ENCODE measurements at regions not wholly inside any gene's neighbourhood (a gene's known extent, or its start where the extent isn't known, plus 50 kb on each side); places are given as distances from the start of the nearest gene placed in this dataset.

GRCh38 chr6:15781890-15782289 is 119.1 kb upstream of the DTNBP1 start:
- no peaks in the 10 kb centered on the region for H3K36me3 ChIP-seq (ENCODE audit: control insufficient read depth in 1 of 2, insufficient read depth in 2 of 2, low read length in 2 of 2)
- H3K4me1 ChIP-seq (ENCODE audit: control insufficient read depth in 1 of 2, insufficient read depth in 2 of 2, low read length in 2 of 2): no peaks in the 10 kb centered on the region
- no peaks in the 10 kb centered on the region for H3K27me3 ChIP-seq (ENCODE audit: low read depth, low read length)
- no peak overlapping the region for H3K4me3 ChIP-seq (ENCODE audit: low read depth in 1 of 2, low read length in 2 of 2)
- no peak overlapping the region for H3K27ac ChIP-seq (ENCODE audit: low read length)
- no peaks in the 10 kb centered on the region for H3K9me3 ChIP-seq (ENCODE audit: control insufficient read depth in 1 of 2, low read length in 2 of 2)

- H3K27me3 ChIP-seq (ENCODE audit: low read depth, low read length): no peaks in the 10 kb centered on the region
- H3K4me1 ChIP-seq (ENCODE audit: control insufficient read depth in 1 of 2, insufficient read depth in 2 of 2, low read length in 2 of 2): no peaks in the 10 kb centered on the region
- no peaks in the 10 kb centered on the region for H3K36me3 ChIP-seq (ENCODE audit: control insufficient read depth in 1 of 2, insufficient read depth in 2 of 2, low read length in 2 of 2)
- no peak overlapping the region for H3K27ac ChIP-seq (ENCODE audit: low read length)
- no peak overlapping the region for H3K4me3 ChIP-seq (ENCODE audit: low read depth in 1 of 2, low read length in 2 of 2)
- no peaks in the 10 kb centered on the region for H3K9me3 ChIP-seq (ENCODE audit: control insufficient read depth in 1 of 2, low read length in 2 of 2)
Measured at GRCh38 chr6:15781333-15781732, 118.5 kb upstream of the DTNBP1 start.

- H3K4me1 ChIP-seq (ENCODE audit: control insufficient read depth in 1 of 2, insufficient read depth in 2 of 2, low read length in 2 of 2): no peaks in the 10 kb centered on the region
- H3K27ac ChIP-seq (ENCODE audit: low read length): no peak overlapping the region
- H3K36me3 ChIP-seq (ENCODE audit: control insufficient read depth in 1 of 2, insufficient read depth in 2 of 2, low read length in 2 of 2): no peaks in the 10 kb centered on the region
- no peaks in the 10 kb centered on the region for H3K27me3 ChIP-seq (ENCODE audit: low read depth, low read length)
- no peaks in the 10 kb centered on the region for H3K9me3 ChIP-seq (ENCODE audit: control insufficient read depth in 1 of 2, low read length in 2 of 2)
- H3K4me3 ChIP-seq (ENCODE audit: low read depth in 1 of 2, low read length in 2 of 2): no peak overlapping the region
Measured at GRCh38 chr6:15780437-15780836, 117.6 kb upstream of the DTNBP1 start.

- Histone ChIP-seq H3K27ac (ENCODE audit: low read length) (no peak overlapping the region), H3K36me3 (ENCODE audit: control insufficient read depth in 1 of 2, insufficient read depth in 2 of 2, low read length in 2 of 2) (no peaks in the 10 kb centered on the region), H3K4me3 (ENCODE audit: low read depth in 1 of 2, low read length in 2 of 2) (no peak overlapping the region), H3K9me3 (ENCODE audit: control insufficient read depth in 1 of 2, low read length in 2 of 2) (no peaks in the 10 kb centered on the region), H3K27me3 (ENCODE audit: low read depth, low read length) (no peaks in the 10 kb centered on the region), H3K4me1 (ENCODE audit: control insufficient read depth in 1 of 2, insufficient read depth in 2 of 2, low read length in 2 of 2) (no peaks in the 10 kb centered on the region)
Measured at GRCh38 chr6:15779726-15780125, 116.9 kb upstream of the DTNBP1 start.

GRCh38 chr6:15776458-15776980 is 113.7 kb upstream of the DTNBP1 start:
- no peak overlapping the region for H3K27ac ChIP-seq (ENCODE audit: low read length)
- H3K4me1 ChIP-seq (ENCODE audit: control insufficient read depth in 1 of 2, insufficient read depth in 2 of 2, low read length in 2 of 2): no peaks in the 10 kb centered on the region
- H3K9me3 ChIP-seq (ENCODE audit: control insufficient read depth in 1 of 2, low read length in 2 of 2): no peaks in the 10 kb centered on the region
- no peak overlapping the region for H3K4me3 ChIP-seq (ENCODE audit: low read depth in 1 of 2, low read length in 2 of 2)
- H3K36me3 ChIP-seq (ENCODE audit: control insufficient read depth in 1 of 2, insufficient read depth in 2 of 2, low read length in 2 of 2): no peaks in the 10 kb centered on the region
- H3K27me3 ChIP-seq (ENCODE audit: low read depth, low read length): no peaks in the 10 kb centered on the region

- Histone ChIP-seq H3K27ac (ENCODE audit: low read length) (no peak overlapping the region), H3K4me3 (ENCODE audit: low read depth in 1 of 2, low read length in 2 of 2) (no peak overlapping the region), H3K4me1 (ENCODE audit: control insufficient read depth in 1 of 2, insufficient read depth in 2 of 2, low read length in 2 of 2) (no peaks in the 10 kb centered on the region)
Measured at GRCh38 chr6:15775741-15776140, 112.9 kb upstream of the DTNBP1 start.

GRCh38 chr6:15775076-15775634 is 112.3 kb upstream of the DTNBP1 start:
- Histone ChIP-seq H3K4me1 (ENCODE audit: control insufficient read depth in 1 of 2, insufficient read depth in 2 of 2, low read length in 2 of 2) (no peaks in the 10 kb centered on the region), H3K27me3 (ENCODE audit: low read depth, low read length) (no peaks in the 10 kb centered on the region), H3K9me3 (ENCODE audit: control insufficient read depth in 1 of 2, low read length in 2 of 2) (no peaks in the 10 kb centered on the region), H3K4me3 (ENCODE audit: low read depth in 1 of 2, low read length in 2 of 2) (no peak overlapping the region), H3K27ac (ENCODE audit: low read length) (no peak overlapping the region), H3K36me3 (ENCODE audit: control insufficient read depth in 1 of 2, insufficient read depth in 2 of 2, low read length in 2 of 2) (no peaks in the 10 kb centered on the region)

More at GRCh38 chr6:15775741-15776140, 112.9 kb upstream of the DTNBP1 start:
- H3K9me3 ChIP-seq (ENCODE audit: control insufficient read depth in 1 of 2, low read length in 2 of 2): no peaks in the 10 kb centered on the region
- no peaks in the 10 kb centered on the region for H3K36me3 ChIP-seq (ENCODE audit: control insufficient read depth in 1 of 2, insufficient read depth in 2 of 2, low read length in 2 of 2)
- H3K27me3 ChIP-seq (ENCODE audit: low read depth, low read length): no peaks in the 10 kb centered on the region

- H3K36me3 ChIP-seq (ENCODE audit: control insufficient read depth in 1 of 2, insufficient read depth in 2 of 2, low read length in 2 of 2): no peaks in the 10 kb centered on the region
- H3K9me3 ChIP-seq (ENCODE audit: control insufficient read depth in 1 of 2, low read length in 2 of 2): no peaks in the 10 kb centered on the region
Measured at GRCh38 chr6:15773806-15774410, 111.1 kb upstream of the DTNBP1 start.

GRCh38 chr6:15770347-15771143 is 107.7 kb upstream of the DTNBP1 start:
- Histone ChIP-seq H3K4me3 (ENCODE audit: low read depth in 1 of 2, low read length in 2 of 2) (no peak overlapping the region), H3K27ac (ENCODE audit: low read length) (no peak overlapping the region), H3K4me1 (ENCODE audit: control insufficient read depth in 1 of 2, insufficient read depth in 2 of 2, low read length in 2 of 2) (no peaks in the 10 kb centered on the region), H3K9me3 (ENCODE audit: control insufficient read depth in 1 of 2, low read length in 2 of 2) (no peaks in the 10 kb centered on the region), H3K36me3 (ENCODE audit: control insufficient read depth in 1 of 2, insufficient read depth in 2 of 2, low read length in 2 of 2) (no peaks in the 10 kb centered on the region), H3K27me3 (ENCODE audit: low read depth, low read length) (no peaks in the 10 kb centered on the region)

More at GRCh38 chr6:15773806-15774410, 111.1 kb upstream of the DTNBP1 start:
- Histone ChIP-seq H3K27me3 (ENCODE audit: low read depth, low read length) (no peaks in the 10 kb centered on the region), H3K4me1 (ENCODE audit: control insufficient read depth in 1 of 2, insufficient read depth in 2 of 2, low read length in 2 of 2) (no peaks in the 10 kb centered on the region), H3K27ac (ENCODE audit: low read length) (no peak overlapping the region), H3K4me3 (ENCODE audit: low read depth in 1 of 2, low read length in 2 of 2) (no peak overlapping the region)

- no peak overlapping the region for H3K4me3 ChIP-seq (ENCODE audit: low read depth in 1 of 2, low read length in 2 of 2)
- H3K27me3 ChIP-seq (ENCODE audit: low read depth, low read length): no peaks in the 10 kb centered on the region
- H3K36me3 ChIP-seq (ENCODE audit: control insufficient read depth in 1 of 2, insufficient read depth in 2 of 2, low read length in 2 of 2): no peaks in the 10 kb centered on the region
- no peak overlapping the region for H3K27ac ChIP-seq (ENCODE audit: low read length)
- H3K4me1 ChIP-seq (ENCODE audit: control insufficient read depth in 1 of 2, insufficient read depth in 2 of 2, low read length in 2 of 2): no peaks in the 10 kb centered on the region
- no peaks in the 10 kb centered on the region for H3K9me3 ChIP-seq (ENCODE audit: control insufficient read depth in 1 of 2, low read length in 2 of 2)
Measured at GRCh38 chr6:15769511-15770018, 106.7 kb upstream of the DTNBP1 start.

- Histone ChIP-seq H3K36me3 (ENCODE audit: control insufficient read depth in 1 of 2, insufficient read depth in 2 of 2, low read length in 2 of 2) (no peaks in the 10 kb centered on the region), H3K27ac (ENCODE audit: low read length) (no peak overlapping the region), H3K4me1 (ENCODE audit: control insufficient read depth in 1 of 2, insufficient read depth in 2 of 2, low read length in 2 of 2) (peaks cover 0 to 4% of the 10 kb centered on the region in 2 donors), H3K4me3 (ENCODE audit: low read depth in 1 of 2, low read length in 2 of 2) (no peak overlapping the region), H3K27me3 (ENCODE audit: low read depth, low read length) (no peaks in the 10 kb centered on the region), H3K9me3 (ENCODE audit: control insufficient read depth in 1 of 2, low read length in 2 of 2) (no peaks in the 10 kb centered on the region)
Measured at GRCh38 chr6:15768999-15769398, 106.2 kb upstream of the DTNBP1 start.
